ENCODE measurements at regions not wholly inside any gene's neighbourhood (a gene's known extent, or its start where the extent isn't known, plus 50 kb on each side); places are given as distances from the start of the nearest gene placed in this dataset.

GRCh38 chr4:84286048-84286447 lies 213.0 kb downstream of the NKX6-1 start:
- Histone ChIP-seq H3K4me1 (no peaks in the 10 kb centered on the region), H3K4me3 (no peak overlapping the region), H3K36me3 (no peaks in the 10 kb centered on the region), H3K9me3 (peaks cover 0 to 13% (median 0%) of the 10 kb centered on the region in 4 donors), H3K27ac (no peak overlapping the region), H3K27me3 (no peaks in the 10 kb centered on the region)
- TF ChIP-seq CTCF (IDR thresholded peaks at IDR 0.05) = no peak
- TF ChIP-seq POLR2A (IDR thresholded peaks at IDR 0.05) = no peak
- TF ChIP-seq EP300 (IDR thresholded peaks at IDR 0.05) = no peak
- WGBS, 2 donors = 79 to 88% methylated on average over 5 of the region's 5 CpGs
- DNase-seq (ENCODE audit: low spot score in 2 of 2) = no peak

- no peaks in the 10 kb centered on the region for H3K9me3 ChIP-seq
- H3K27me3 ChIP-seq = no peaks in the 10 kb centered on the region
- H3K36me3 ChIP-seq = no peaks in the 10 kb centered on the region
- H3K27ac ChIP-seq = no peak overlapping the region
- no peak overlapping the region for H3K4me3 ChIP-seq
- no peaks in the 10 kb centered on the region for H3K4me1 ChIP-seq
- TF ChIP-seq CTCF (IDR thresholded peaks at IDR 0.05) = no peak
- no peak for TF ChIP-seq EP300 (IDR thresholded peaks at IDR 0.05)
- no peak for TF ChIP-seq POLR2A (IDR thresholded peaks at IDR 0.05)
- 34 to 35% methylated on average over 1 of the region's 1 CpG for WGBS, 2 donors
- DNase-seq (ENCODE audit: low spot score in 2 of 2) = no peak
Observed at GRCh38 chr4:84279678-84280077, 219.4 kb downstream of the NKX6-1 start.

GRCh38 chr4:84277923-84278322 lies 221.2 kb downstream of the NKX6-1 start:
- H3K36me3 ChIP-seq = no peaks in the 10 kb centered on the region
- H3K9me3 ChIP-seq = no peaks in the 10 kb centered on the region
- no peak overlapping the region for H3K4me3 ChIP-seq
- no peak for TF ChIP-seq CTCF (IDR thresholded peaks at IDR 0.05)
- no peak for TF ChIP-seq EP300 (IDR thresholded peaks at IDR 0.05)
- TF ChIP-seq POLR2A (IDR thresholded peaks at IDR 0.05) = no peak
- H3K27me3 ChIP-seq = no peaks in the 10 kb centered on the region
- 47 to 95% methylated on average over 2 of the region's 2 CpGs for WGBS, 2 donors
- no peaks in the 10 kb centered on the region for H3K4me1 ChIP-seq
- no peak overlapping the region for H3K27ac ChIP-seq
- no peak for DNase-seq (ENCODE audit: low spot score in 2 of 2)

- 84 to 85% methylated on average over 1 of the region's 1 CpG for WGBS, 2 donors
- Histone ChIP-seq H3K9me3 (no peaks in the 10 kb centered on the region), H3K4me3 (no peak overlapping the region), H3K27ac (no peak overlapping the region), H3K27me3 (no peaks in the 10 kb centered on the region), H3K36me3 (no peaks in the 10 kb centered on the region), H3K4me1 (no peaks in the 10 kb centered on the region)
- no peak for TF ChIP-seq EP300 (IDR thresholded peaks at IDR 0.05)
- TF ChIP-seq POLR2A (IDR thresholded peaks at IDR 0.05) = no peak
- no peak for TF ChIP-seq CTCF (IDR thresholded peaks at IDR 0.05)
- DNase-seq (ENCODE audit: low spot score in 2 of 2) = no peak
Observed at GRCh38 chr4:84276752-84277151, 222.3 kb downstream of the NKX6-1 start.

GRCh38 chr4:84269536-84270044 lies 229.5 kb downstream of the NKX6-1 start:
- no peak for DNase-seq (ENCODE audit: low spot score in 2 of 2)
- no peaks in the 10 kb centered on the region for H3K4me1 ChIP-seq
- H3K27ac ChIP-seq = no peak overlapping the region
- H3K4me3 ChIP-seq = no peak overlapping the region
- no peaks in the 10 kb centered on the region for H3K9me3 ChIP-seq
- H3K27me3 ChIP-seq = no peaks in the 10 kb centered on the region
- TF ChIP-seq CTCF (IDR thresholded peaks at IDR 0.05) = no peak
- TF ChIP-seq POLR2A (IDR thresholded peaks at IDR 0.05) = no peak
- no peak for TF ChIP-seq EP300 (IDR thresholded peaks at IDR 0.05)
- no peaks in the 10 kb centered on the region for H3K36me3 ChIP-seq

All from tibial nerve (tissue), 4 donors.